ENCODE measurements at regions not wholly inside any gene's neighbourhood (a gene's known extent, or its start where the extent isn't known, plus 50 kb on each side); places are given as distances from the start of the nearest gene placed in this dataset.

GRCh38 chr13:85316506-85317025, 482.7 kb downstream of the SLITRK6 start:
- TF ChIP-seq CTCF (IDR thresholded peaks at IDR 0.05; ENCODE audit: low read depth, low read length) (no peak), EZH2phosphoT487 (IDR thresholded peaks at IDR 0.05; ENCODE audit: low read depth) (no peak)
